ENCODE measurements at regions not wholly inside any gene's neighbourhood (a gene's known extent, or its start where the extent isn't known, plus 50 kb on each side); places are given as distances from the start of the nearest gene placed in this dataset.

DNA sequence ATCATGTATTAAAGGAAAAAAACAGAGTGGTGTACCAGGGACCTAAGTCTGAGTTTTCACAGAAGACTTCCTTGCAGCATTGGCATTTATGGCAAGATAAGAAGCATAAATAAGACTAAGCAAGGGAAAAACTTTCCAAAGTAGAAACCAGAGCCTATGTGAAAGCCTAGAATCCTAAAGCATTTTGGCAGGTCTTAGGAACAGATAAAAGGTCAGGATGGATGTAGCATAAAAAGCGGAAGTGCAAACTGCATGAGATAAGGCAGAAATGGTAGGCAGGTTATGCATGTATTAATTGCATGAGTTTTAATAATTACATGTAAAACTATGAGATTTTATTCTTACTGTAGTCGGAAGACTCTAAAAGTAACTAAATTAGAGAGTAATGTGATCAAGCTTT lies 596.5 kb downstream of the SUCLG1 start:
- no peak for TF ChIP-seq CTCF (IDR thresholded peaks at IDR 0.05)
- no peak for TF ChIP-seq EP300 (IDR thresholded peaks at IDR 0.05)

Measured in ovary (tissue), 3 donors.